Stimulated activated CD8-positive, alpha-beta memory T cell treated with anti-CD3 and anti-CD28 coated beads, Interleukin-15, amount 100 ng/mL, for 24 hours (primary cell): ENCODE measurements at regions not wholly inside any gene's neighbourhood (a gene's known extent, or its start where the extent isn't known, plus 50 kb on each side); places are given as distances from the start of the nearest gene placed in this dataset.

Experiments used
- DNase-seq: peaks from one replicate; pipeline ENCODE4 v3.0.0-alpha.2; 2020; ENCODE audit warnings: low read depth

DNA sequence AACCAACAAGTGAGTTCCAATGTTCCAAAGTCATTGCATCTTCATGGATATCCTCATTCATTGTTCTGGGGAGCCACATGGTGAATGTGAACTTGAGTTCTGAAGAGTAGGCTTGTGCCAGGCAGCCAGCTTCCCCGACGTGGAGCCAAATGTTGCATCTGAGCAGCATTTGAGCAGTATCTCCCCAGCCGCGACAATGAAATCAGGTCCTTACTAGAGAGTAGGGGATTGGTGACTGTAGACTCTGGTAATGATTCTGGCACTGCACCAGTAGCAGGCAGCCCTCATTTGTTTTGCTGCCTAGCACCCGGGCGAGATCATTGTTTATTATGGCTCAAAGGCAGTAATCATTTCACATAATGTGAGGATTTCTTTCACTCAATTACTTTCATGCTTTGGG is 451.4 kb upstream of the C9orf72 start:
- no peak for DNase-seq

DNA sequence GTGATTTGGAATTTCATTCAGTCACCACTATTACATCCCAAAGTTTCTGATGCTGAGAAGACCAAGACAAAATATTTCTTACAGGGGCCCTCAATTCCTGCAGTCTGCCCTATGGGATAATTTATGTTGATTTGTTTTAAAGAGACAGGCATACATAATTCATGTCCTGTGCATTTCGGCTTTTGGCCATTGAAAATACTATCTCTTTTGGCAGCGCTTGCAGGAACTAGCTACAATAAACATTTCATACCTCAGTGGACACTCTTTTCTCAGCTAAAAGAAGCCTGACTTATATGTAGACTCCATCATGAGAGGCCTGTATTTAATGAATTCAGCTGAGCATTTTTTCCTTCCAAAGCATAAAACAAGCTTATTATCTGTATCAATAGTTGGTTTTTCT is 451.9 kb upstream of the C9orf72 start:
- no peak for DNase-seq

DNA sequence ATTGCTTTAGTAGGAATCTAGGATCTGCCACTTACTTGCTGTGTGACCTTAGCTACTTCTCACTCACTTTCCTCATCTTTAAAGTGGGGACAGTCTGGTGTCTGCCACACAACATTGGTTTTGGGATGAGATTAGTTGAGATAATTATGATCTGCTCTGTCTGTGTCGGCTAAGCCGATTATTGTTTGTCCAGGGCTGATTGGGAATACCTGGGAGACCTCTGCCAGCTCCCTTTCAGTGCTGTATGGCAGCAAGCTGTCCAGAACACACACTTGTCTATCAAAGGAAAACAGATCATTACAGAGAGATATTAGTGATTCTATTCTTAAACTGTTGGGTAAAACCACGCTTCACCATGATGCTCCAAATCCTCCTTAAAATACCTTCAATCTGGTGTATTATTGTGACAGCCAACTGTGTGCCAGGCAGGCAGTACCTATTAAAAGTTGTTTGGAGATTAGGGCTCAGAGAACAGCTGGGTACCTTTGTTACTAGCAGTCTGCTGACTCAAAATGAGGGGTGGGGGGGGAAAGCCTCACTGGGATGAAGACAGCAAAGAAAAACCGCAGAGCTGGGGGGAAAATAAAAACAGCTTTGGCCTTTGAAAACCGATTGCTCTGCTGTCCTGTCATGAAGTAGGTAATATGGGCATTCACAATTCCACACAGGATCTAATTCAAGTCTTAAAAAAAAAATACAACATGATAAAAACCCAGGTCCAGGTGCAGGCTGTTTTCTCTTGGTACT is 458.4 kb upstream of the C9orf72 start:
- DNase-seq: no peak

DNA sequence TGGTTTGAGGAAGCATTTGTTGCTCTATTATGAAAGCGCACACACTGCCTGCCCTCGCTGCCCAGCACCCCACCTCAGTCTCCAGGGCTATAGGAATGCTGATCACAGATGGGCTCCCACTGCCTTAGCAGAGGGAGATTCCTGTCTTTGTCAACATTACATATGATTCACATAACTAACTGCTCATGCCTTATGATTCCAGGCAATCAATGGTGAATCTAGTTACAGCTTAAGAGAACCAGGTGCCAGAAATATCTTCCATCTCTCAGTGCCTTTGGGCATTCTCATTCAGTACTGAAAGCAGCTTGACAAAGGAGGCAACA is 458.9 kb upstream of the C9orf72 start:
- no peak for DNase-seq

DNA sequence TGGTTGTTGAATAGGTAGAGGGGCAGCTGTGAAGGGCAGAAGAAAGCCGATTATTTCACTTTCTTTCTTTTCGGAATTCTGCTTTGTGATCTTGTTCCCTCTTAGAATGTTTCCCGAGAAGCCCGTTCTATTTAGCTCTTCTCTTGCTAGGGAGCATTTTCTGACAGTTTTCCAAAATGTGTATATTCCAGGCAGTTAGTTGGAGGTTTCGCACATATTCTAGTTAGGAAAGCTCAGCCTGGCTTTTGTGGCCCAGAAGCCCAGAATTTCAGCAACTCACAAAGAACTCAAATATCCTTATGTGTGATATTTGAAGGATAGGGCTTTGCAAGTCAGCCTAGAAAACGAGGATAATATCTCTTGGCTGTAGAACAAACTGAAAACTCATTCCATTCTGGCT is 461.0 kb upstream of the C9orf72 start:
- no peak for DNase-seq

DNA sequence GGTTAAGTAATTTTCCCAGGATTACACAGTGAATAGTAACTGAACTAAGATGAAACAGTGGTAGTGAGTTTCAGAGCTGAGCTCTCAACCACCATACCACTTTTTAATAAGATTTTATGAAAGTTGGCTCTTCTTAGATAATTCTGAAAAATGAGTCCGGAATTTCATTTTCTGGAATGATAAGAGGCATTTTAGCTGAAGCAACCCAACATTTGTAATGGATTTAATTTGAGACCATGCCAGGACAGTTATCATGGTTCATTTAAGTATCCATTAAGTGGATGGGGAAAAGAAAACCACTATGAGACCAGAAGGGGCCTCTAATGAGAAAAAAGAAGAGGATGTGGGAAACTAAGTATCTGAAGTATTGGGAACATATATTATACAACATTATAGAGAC is 464.7 kb upstream of the C9orf72 start:
- DNase-seq: no peak

DNA sequence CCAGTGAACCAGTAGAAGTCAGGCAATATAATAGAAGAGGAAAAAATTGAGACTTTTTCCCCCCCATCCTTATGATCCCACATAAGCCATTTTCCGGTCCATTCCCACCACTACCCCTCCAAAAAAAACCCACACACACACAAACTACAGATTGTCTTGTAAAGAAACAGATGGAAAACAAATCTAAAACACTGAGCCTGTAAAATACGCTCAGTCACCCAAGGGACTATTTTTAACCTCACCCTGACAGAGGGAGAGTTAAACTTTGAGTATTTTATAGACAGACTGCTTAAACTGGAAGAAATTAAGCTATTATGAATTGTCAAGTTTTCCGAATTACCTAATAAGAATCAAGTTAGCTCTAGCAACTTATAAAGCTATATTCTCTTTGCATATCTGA is 471.8 kb upstream of the C9orf72 start:
- DNase-seq: no peak

DNA sequence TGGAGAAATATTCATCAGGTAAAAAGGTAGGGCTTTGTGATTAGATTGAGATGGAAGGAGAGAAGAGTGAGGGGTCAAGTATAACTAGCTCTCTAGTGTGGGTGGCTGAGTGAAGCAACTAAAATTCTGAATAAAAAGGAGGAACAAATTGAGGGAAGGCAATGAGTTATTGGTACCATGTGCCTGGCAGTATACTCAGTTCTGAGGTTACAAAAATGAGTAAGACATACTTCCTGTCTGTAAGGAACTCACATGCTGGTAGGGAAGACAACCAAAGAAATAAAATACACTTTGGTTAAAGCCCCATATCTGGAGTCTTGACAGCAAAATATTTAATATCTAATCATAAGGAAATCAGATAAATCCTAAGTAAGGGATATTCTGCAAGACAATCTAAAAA is 476.8 kb upstream of the C9orf72 start:
- DNase-seq: no peak

DNA sequence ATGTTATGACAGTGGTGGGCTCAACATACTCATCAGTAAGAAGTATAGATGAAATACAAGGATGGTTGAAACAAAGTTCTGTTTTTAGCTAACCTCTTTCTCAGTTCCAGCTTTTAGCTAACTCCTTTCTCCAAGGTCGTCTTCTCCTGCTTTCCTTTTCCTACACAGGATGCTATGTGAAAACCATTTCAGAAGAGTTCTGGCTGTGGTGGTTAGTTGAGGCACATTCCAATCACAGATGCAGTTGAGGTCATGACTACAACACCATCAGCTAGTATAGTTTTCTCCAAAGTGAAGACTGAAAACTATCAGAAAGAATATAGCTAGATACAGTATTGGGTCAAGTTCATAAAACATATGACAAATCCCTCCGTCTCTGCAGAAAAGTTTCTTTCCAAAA is 477.7 kb upstream of the C9orf72 start:
- DNase-seq: no peak

DNA sequence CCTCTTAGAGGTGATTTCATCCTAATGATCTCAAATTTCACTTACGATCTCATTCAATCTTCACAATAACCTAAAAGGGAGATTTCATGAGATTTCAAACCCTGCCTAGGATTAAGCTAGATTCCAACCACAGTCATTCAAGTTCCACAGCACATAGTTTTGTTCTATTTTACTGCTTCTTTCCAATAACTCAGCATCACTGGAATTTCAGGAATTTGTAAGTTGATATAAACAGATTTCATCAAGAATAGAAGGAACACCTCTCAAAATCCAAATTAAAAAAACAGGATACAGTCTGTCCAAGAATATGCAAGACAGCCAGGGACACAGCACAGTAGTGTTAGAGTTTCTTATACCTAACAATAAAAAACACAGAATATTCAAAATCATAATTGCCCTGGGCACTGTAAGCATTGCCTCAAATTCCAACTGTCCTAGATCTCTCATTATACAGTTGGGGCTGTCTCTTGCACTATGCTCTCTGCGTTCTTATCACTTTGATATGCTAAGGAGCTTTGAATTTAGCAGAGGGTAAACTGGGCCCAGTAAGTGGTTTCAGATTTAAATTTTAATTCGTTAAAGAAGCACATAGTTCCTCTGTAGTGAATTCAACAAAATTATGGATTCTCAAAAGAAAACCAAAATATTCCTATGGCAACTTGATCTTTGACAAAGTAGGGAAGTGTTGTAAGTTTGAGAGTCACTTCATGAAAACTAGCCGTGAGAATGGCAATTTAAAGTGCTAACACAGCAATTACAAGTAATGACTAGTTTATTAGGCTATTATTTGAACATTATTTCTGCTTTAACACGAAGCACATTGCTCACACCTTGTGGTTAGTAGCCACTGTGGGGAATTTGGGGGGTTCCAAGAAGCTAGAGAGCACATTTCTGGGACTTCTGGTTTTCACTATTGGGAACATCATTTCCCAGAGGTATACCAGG is 478.6 kb upstream of the C9orf72 start:
- DNase-seq: no peak

DNA sequence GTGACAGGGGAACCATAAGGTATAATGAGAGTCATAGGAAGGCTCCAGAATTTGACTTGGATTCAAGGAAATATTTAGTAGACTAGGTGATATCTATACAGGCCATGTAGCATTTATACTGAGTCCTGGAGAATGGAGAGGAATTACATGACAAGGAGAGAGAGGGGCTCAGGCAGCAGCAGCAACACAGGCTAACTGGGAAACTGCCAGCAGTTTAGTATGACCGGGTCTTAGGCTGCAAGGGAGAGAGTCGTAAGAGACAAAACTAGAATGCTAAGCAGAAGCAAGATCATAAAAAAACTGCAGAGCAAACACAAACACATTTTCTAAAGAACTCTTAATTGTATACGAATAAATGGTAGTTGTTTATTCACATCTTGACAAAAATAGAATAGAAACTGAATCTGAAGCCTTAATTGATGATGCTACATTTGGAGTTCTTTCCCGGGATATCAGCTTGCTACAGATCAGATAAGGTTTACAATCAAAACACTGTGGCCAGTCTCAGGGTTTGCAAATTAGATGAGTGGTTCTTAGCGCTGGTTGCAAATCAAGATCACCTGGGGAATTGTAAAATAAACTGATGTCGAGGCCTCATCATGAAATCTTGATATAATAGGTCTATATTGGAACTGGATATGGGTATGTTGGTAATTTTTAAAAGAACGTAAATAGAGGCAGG is 480.0 kb upstream of the C9orf72 start:
- DNase-seq: no peak

DNA sequence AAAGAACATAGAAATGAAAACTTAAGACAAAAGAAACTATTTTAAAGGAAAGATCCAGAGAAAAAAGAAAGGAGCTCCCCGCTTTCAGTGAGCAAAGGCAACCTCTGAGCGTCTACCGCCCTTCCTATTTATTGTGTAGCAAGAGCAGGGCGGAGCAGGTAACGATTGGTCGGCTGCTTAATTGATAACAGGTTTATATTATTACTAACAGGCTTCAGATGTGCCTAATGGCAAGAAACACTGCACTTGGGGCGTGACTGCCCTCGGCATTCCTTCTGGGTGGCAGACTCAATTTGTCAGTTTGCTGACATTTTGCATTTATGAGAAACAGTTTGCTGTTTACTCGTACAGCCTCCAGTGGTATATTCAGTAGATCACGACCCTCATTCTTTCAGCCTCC is 482.7 kb upstream of the C9orf72 start:
- no peak for DNase-seq

DNA sequence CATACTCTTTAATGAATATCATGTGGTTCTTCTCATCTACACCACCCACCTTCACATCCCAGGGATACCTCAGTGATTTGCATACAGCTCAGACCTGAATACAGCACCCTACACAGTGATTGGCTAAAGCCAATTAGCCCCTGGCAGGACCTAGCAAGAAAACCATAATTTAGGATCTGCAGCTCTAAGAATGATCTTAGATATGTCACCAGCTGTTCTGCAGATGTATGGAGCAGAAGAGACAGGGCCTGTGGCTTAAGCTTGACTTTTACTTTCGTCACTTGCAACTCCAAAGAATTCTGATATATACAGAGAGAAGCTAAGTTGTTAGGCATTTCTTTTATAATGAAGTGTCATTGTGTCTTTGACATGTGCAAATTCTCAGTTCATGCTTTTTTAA is 483.2 kb upstream of the C9orf72 start:
- DNase-seq: no peak

DNA sequence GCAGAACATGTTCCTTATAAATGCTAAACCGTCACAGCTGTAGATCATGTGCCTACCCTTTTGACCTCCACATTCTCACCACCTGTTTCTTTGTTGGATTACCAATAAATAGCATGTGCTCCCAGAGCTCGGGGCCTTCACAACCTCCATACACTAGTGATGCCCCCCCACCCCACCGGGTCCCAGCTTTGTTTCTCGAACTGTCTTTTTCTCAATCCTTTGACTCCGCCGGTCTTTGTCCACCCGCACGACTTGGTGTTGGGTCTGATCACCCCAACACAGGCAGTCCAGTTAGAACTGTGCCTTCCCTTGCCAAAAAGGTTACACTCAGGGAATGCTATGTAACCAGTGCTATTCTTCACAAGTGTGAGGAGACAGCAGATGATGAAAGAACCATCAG is 485.9 kb upstream of the C9orf72 start:
- no peak for DNase-seq

DNA sequence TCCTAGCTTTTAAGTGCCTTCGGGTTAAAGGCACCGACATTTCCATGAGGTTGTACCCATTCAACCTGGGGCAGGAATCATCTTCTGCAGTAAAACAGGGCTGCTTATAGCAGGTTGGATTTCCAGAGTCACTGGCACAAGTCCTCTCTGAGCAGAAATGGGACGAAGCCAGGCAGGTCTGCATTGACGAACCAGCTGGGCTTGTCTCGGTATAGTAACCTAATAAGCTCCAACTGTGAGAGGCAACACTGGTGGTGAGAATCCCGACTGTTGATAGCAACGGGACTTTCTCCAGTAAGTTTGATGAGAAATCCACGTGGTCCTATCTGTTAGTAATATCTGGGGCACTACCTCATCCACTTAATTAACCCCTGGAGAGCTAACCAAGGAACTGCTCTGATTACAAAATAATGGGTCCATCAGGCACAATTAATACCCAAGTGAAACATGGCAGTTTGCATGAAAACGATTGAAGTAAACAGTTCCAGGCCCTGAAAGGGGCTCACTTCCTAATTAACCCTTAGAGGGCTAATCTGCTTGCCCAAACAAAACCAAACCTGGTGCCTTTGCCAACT is 491.0 kb upstream of the C9orf72 start:
- DNase-seq: no peak

DNA sequence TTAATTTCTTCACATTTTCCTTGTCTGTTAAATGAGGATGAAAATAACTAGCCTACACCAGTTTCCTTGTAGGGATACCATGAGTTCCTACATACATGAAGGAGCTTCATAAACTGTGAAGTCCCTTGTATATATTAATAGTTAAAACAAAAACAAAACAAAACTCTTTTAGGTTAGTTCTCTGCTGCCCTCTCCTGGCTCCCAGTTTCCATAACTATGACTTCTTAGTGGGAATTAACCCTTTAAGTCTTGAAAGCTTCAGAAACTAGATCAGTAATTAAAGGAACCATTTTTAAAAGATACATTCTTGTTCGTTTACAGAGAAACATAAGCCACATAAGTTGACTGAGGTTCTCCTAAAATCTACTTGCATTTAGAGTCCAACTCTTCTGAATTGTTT is 500.0 kb upstream of the C9orf72 start:
- no peak for DNase-seq

DNA sequence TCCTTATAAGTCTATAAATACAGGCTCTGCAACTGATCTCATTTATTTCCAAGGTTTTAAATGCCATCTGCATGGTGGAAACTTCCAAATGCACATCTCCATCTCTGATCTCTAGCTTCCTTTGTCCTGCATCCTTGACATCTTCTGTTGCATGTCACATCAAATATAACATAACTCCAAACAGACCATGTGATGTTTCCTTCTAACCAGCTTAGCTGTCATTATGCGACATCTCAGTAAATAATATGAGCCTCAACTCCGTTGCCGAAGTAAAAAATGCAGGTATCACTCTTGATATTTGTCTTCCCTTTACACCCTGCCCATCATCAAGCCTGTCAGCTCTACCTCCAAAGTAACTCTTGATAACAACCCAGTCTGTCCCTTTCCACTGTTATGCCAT is 506.4 kb upstream of the C9orf72 start:
- DNase-seq: no peak

DNA sequence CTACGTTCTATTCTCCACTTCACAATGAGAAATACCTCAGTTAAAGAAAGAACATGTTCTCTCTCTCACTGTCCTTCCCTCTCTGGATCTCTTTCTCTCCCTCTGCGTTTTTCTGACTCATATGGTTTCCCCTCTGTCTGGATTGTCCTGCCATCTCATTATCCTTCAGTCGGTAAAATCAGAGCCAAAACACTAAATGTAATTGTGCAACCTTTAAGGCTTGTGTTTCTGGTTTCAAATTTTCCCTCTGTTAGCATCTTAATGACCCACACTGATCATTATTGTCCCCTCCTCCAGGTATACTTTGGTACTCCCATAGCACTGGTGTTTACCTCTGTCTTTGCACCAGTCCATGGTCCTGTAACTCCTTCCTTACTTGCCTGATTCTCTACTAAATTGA is 509.4 kb upstream of the C9orf72 start:
- no peak for DNase-seq

DNA sequence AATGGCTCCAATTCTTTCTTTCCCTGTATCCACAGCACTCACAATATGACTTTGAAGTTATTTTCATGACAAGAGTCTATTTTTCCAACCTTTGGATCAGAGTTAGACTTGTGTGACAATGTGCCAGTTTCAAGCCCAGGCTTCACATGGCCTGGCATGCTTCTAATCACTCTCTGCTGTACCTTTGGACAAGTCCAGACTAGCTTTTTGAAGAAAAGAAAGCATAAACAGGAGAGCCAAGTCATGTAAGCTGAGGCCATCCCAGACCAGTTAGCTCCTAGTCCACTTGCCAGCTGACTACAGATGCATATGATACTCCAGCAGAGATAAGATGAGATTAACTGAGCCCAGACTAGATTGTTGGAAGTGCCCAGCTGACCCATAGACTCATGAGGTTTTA is 513.6 kb upstream of the C9orf72 start:
- DNase-seq: no peak

DNA sequence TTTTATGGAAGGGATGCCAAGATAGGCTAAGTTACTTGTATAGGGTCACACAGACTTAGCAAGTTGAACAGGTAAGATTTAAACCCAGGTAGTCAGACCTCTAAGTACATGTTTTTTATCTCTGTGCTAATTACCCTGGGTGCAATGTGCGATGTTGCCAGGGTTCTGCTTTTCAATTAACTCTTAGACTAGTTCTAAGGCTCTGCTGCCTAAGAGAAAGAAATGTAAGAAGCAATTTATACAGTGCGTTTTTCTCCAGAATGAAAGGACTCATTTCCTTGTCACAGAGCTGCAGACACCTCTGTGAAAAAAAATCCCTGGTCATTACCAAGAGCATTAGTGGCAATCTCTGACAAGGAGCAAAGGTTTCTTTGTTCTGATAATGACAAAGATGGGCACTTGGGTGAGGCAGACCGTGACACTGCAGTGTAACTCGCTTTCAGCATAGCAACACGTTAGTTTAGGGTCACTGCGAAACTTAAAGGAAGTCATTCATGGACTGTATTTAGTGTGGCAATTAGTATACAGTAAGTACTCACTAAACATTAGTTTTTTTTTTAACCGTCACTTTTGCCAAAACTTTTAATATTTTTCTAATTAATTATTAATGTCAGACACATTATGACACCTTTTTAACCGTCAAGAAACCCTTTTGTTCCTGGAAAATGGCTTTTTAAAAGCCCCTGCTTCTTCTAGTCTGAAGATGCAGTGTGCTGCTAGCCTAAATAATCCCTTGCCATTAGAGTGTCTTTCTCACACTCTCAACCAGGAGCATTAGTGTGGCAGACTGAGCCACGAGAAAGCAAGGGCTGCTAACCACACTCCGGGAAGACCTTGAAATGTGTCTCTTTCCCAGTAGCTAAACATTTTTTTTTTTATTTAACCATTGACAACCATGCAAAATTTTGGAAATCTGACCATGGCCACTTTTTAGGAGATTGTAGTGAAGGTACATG is 520.0 kb upstream of the C9orf72 start:
- DNase-seq: no peak

DNA sequence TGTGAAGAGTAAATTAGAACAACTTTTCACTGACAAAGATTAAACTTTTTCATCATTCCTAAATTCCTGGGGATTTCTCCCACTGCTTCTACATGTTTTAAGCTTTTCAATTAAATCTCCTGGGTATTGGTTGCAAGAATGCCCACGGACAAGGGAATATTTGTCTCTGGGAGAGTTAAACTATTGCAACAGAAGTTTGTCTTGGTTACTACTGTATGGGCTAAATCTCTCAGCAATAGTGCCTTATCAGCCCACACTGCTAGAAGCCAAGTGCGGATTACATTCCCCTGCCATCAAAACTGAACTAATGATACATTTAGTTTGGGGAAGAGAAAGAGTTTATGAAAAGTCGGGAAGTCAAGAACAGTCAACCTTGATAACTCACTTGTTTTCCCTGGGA is 528.2 kb upstream of the C9orf72 start:
- no peak for DNase-seq

DNA sequence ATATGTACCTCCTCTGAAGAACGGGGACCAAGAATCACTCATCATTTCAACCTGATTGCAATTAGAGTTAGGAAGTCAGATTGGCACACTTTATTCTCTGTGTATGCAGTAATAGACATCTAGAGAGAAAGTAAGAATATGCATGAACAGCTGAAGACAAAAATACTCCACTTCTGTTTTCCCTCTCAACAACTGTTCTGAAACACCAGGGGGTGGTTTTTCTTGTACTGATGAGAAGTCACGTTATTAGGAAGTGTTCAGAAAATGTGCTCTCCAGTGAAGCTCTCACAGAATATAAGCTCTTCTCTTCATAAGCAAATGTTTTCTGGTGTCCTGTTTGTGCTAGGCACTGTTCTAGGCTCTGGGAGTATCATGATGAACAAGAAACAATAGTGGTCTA is 531.7 kb upstream of the C9orf72 start:
- no peak for DNase-seq
